H9 (cell line): ENCODE measurements at regions not wholly inside any gene's neighbourhood (a gene's known extent, or its start where the extent isn't known, plus 50 kb on each side); places are given as distances from the start of the nearest gene placed in this dataset.

Experiments
- DNase-seq: peaks from one replicate; pipeline ENCODE4 v3.0.0-alpha.2; 2017
- H2AFZ ChIP-seq: one replicate; pipeline ENCODE4 v1.6.1; 2013; ENCODE audit warnings: mild to moderate bottlenecking, low read length, control low read depth, moderate library complexity
- H2AK5ac ChIP-seq: 2 replicates; pipeline ENCODE4 v1.6.1; 2013; ENCODE audit warnings: low read length, control low read depth, mixed read lengths; ENCODE audit not compliant: insufficient read length
- H2BK120ac ChIP-seq: one replicate; pipeline ENCODE4 v1.6.1; 2013; ENCODE audit warnings: low read depth, mild to moderate bottlenecking, low read length, control low read depth, inconsistent platforms; ENCODE audit not compliant: poor library complexity, severe bottlenecking
- H2BK12ac ChIP-seq: 2 replicates; pipeline ENCODE4 v1.6.1; 2013; ENCODE audit warnings: low read length, control low read depth, mixed read lengths, low read depth; ENCODE audit not compliant: insufficient read length
- H2BK15ac ChIP-seq: 2 replicates; pipeline ENCODE4 v1.6.1; 2013; ENCODE audit warnings: low read depth, low read length, control low read depth
- H2BK20ac ChIP-seq: one replicate; pipeline ENCODE4 v1.6.1; 2013; ENCODE audit warnings: low read depth, mild to moderate bottlenecking, low read length, control low read depth, inconsistent platforms; ENCODE audit not compliant: poor library complexity, severe bottlenecking
- H2BK5ac ChIP-seq: 2 replicates; pipeline ENCODE4 v1.6.1; 2013; ENCODE audit warnings: low read length, control low read depth, mixed read lengths; ENCODE audit not compliant: insufficient read length
- H3K14ac ChIP-seq: 2 replicates; pipeline ENCODE4 v1.6.1; 2013; ENCODE audit warnings: low read length, control low read depth; ENCODE audit not compliant: insufficient read depth
- H3K18ac ChIP-seq: 2 replicates; pipeline ENCODE4 v1.6.1; 2013; ENCODE audit warnings: low read depth, mild to moderate bottlenecking, mixed read lengths, low read length, control low read depth; ENCODE audit not compliant: insufficient read length
- H3K23ac ChIP-seq: 2 replicates; pipeline ENCODE4 v1.6.1; 2013; ENCODE audit warnings: low read length, control low read depth, mixed read lengths, low read depth; ENCODE audit not compliant: insufficient read length
- H3K23me2 ChIP-seq: 2 replicates; pipeline ENCODE4 v1.6.1; 2013; ENCODE audit warnings: low read depth, mild to moderate bottlenecking, mixed read lengths, low read length, control low read depth; ENCODE audit not compliant: insufficient read length, poor library complexity, severe bottlenecking
- H3K27ac ChIP-seq: 2 replicates; pipeline ENCODE4 v1.5.1; 2013; ENCODE audit warnings: low read length, control low read depth, mixed read lengths, low read depth; ENCODE audit not compliant: insufficient read length
- H3K27me3 ChIP-seq: 2 replicates; pipeline ENCODE4 v1.6.1; 2013; ENCODE audit warnings: low read length, control low read depth, inconsistent platforms; ENCODE audit not compliant: insufficient read depth
- H3K4ac ChIP-seq: 2 replicates; pipeline ENCODE4 v1.6.1; 2013; ENCODE audit warnings: low read depth, mild to moderate bottlenecking, control low read depth, inconsistent platforms, low read length, moderate library complexity
- H3K4me1 ChIP-seq: 2 replicates; pipeline ENCODE4 v1.6.1; 2013; ENCODE audit warnings: low read length, control low read depth, inconsistent platforms; ENCODE audit not compliant: insufficient read depth
- H3K4me2 ChIP-seq: 2 replicates; pipeline ENCODE4 v1.6.1; 2013; ENCODE audit warnings: low read length, control low read depth, mixed read lengths; ENCODE audit not compliant: insufficient read length, insufficient read depth
- H3K56ac ChIP-seq: 2 replicates; pipeline ENCODE4 v1.6.1; 2013; ENCODE audit warnings: low read depth, mild to moderate bottlenecking, mixed read lengths, low read length, control low read depth; ENCODE audit not compliant: insufficient read length
- H3K79me1 ChIP-seq: 2 replicates; pipeline ENCODE4 v1.6.1; 2013; ENCODE audit warnings: low read depth, mild to moderate bottlenecking, moderate library complexity, low read length, control low read depth, inconsistent platforms; ENCODE audit not compliant: insufficient read depth, poor library complexity, severe bottlenecking
- H3K79me2 ChIP-seq: 2 replicates; pipeline ENCODE4 v1.6.1; 2013; ENCODE audit warnings: low read length, control low read depth, inconsistent platforms; ENCODE audit not compliant: insufficient read depth
- H3K9ac ChIP-seq: 2 replicates; pipeline ENCODE4 v1.6.1; 2013; ENCODE audit warnings: low read length, control low read depth, mixed read lengths; ENCODE audit not compliant: insufficient read length; ENCODE audit errors: extremely low read depth
- H3K9me3 ChIP-seq: one replicate; pipeline ENCODE4 v1.6.1; 2013; ENCODE audit warnings: low read depth, low read length, inconsistent platforms; ENCODE audit not compliant: control insufficient read depth
- H3T11ph ChIP-seq: one replicate; pipeline ENCODE4 v1.6.1; 2013; ENCODE audit warnings: mild to moderate bottlenecking, low read length, control low read depth, inconsistent platforms
- H4K20me1 ChIP-seq: one replicate; pipeline ENCODE4 v1.6.1; 2013; ENCODE audit not compliant: control insufficient read depth, insufficient read length, insufficient read depth
- H4K5ac ChIP-seq: 2 replicates; pipeline ENCODE4 v1.6.1; 2013; ENCODE audit warnings: low read depth, mild to moderate bottlenecking, mixed read lengths, low read length, control low read depth; ENCODE audit not compliant: insufficient read length
- H4K8ac ChIP-seq: replicated peaks from 2 replicates; pipeline ENCODE4 v1.6.1; 2013; ENCODE audit warnings: low read length, control low read depth, mixed read lengths, low read depth; ENCODE audit not compliant: insufficient read length
- H4K91ac ChIP-seq: 2 replicates; pipeline ENCODE4 v1.6.1; 2013; ENCODE audit warnings: low read depth, mild to moderate bottlenecking, moderate library complexity, mixed read lengths, low read length, control low read depth; ENCODE audit not compliant: insufficient read length
- H3K27ac Mint-ChIP-seq, 3 experiments: 2 replicates in 2 of 3; 3 replicates in 1 of 3; pipeline ENCODE4 v1.8.0; 2020 to 2021; ENCODE audit warnings: mixed read lengths in 3 of 3, mild to moderate bottlenecking in 1 of 3, moderate library complexity in 1 of 3
- H3K27me3 Mint-ChIP-seq: 2 replicates; pipeline ENCODE4 v1.8.0; 2021; ENCODE audit warnings: low read depth, mild to moderate bottlenecking, moderate library complexity, mixed read lengths
- H3K36me3 Mint-ChIP-seq, 3 experiments: 2 replicates in 2 of 3; 3 replicates in 1 of 3; pipeline ENCODE4 v1.8.0; 2020 to 2021; ENCODE audit warnings: low read depth in 3 of 3, mixed read lengths in 3 of 3; ENCODE audit not compliant: insufficient read depth in 1 of 3
- H3K4me1 Mint-ChIP-seq, 2 experiments: 2 replicates each; pipeline ENCODE4 v1.8.0; 2020; ENCODE audit warnings: mixed read lengths in 2 of 2
- H3K4me3 Mint-ChIP-seq, 2 experiments: 2 replicates in 1 of 2; 3 replicates in 1 of 2; pipeline ENCODE4 v1.8.0; 2020 to 2021; ENCODE audit warnings: mild to moderate bottlenecking in 2 of 2, mixed read lengths in 2 of 2, moderate library complexity in 1 of 2
- H3K9me3 Mint-ChIP-seq, 2 experiments: 2 replicates in 1 of 2; 3 replicates in 1 of 2; pipeline ENCODE4 v1.8.0; 2020; ENCODE audit warnings: mild to moderate bottlenecking in 2 of 2, mixed read lengths in 2 of 2, moderate library complexity in 1 of 2
- WGBS: extraction: QIAGEN DNeasy Blood & Tissue Kit; methylation state at CpG from one replicate; pipeline ENCODE4 v1.1.7; 2013; ENCODE audit warnings: missing lambda C conversion rate, low lambda C conversion rate, mixed read lengths; ENCODE audit not compliant: insufficient read length; ENCODE audit errors: extremely low coverage; 5-methylcytosine and 5-hydroxymethylcytosine counted together
- TF ChIP-seq, protein P1 (sequence below): fragments of 200-600 bp; sonication (generic); conservative IDR thresholded peaks from 3 replicates; pipeline ENCODE4 v1.8.0; 2021; ENCODE audit warnings: antibody characterized with exemption, mild to moderate bottlenecking

- TF ChIP-seq, protein P1, sequence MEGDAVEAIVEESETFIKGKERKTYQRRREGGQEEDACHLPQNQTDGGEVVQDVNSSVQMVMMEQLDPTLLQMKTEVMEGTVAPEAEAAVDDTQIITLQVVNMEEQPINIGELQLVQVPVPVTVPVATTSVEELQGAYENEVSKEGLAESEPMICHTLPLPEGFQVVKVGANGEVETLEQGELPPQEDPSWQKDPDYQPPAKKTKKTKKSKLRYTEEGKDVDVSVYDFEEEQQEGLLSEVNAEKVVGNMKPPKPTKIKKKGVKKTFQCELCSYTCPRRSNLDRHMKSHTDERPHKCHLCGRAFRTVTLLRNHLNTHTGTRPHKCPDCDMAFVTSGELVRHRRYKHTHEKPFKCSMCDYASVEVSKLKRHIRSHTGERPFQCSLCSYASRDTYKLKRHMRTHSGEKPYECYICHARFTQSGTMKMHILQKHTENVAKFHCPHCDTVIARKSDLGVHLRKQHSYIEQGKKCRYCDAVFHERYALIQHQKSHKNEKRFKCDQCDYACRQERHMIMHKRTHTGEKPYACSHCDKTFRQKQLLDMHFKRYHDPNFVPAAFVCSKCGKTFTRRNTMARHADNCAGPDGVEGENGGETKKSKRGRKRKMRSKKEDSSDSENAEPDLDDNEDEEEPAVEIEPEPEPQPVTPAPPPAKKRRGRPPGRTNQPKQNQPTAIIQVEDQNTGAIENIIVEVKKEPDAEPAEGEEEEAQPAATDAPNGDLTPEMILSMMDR = no peak
- Histone ChIP-seq H4K91ac (no peak overlapping the region), H4K8ac (no peak overlapping the region), H2BK20ac (no peak overlapping the region), H3K9me3 (no peaks in the 10 kb centered on the region), H3K4ac (no peak overlapping the region), H3K23ac (no peak overlapping the region), H3K79me2 (no peaks in the 10 kb centered on the region), H4K5ac (no peak overlapping the region), H4K20me1 (no peaks in the 10 kb centered on the region), H3K27me3 (no peaks in the 10 kb centered on the region), H2AFZ (no peak overlapping the region), H3K14ac (no peak overlapping the region), H3K23me2 (no peaks in the 10 kb centered on the region), H3K4me2 (no peak overlapping the region), H3K79me1 (no peaks in the 10 kb centered on the region), H3K56ac (no peak overlapping the region), H3K9ac (no peak overlapping the region), H3T11ph (no peak overlapping the region), H2BK12ac (no peak overlapping the region), H2BK120ac (no peak overlapping the region), H3K18ac (no peak overlapping the region), H3K4me1 (no peaks in the 10 kb centered on the region), H2BK15ac (no peak overlapping the region), H2AK5ac (no peak overlapping the region), H3K27ac (no peak overlapping the region), H2BK5ac (no peak overlapping the region)
- peaks cover 9% of the 10 kb centered on the region for H3K27me3 Mint-ChIP-seq
- no peak overlapping the region; a peak in 1 of 5 replicates for H3K4me3 Mint-ChIP-seq
- no peaks in the 10 kb centered on the region; a peak in 1 of 5 replicates for H3K9me3 Mint-ChIP-seq
- no peak overlapping the region for H3K27ac Mint-ChIP-seq
- H3K36me3 Mint-ChIP-seq = no peaks in the 10 kb centered on the region
- peaks cover 3 to 7% of the 10 kb centered on the region in 2 experiments for H3K4me1 Mint-ChIP-seq
- no peak for DNase-seq
- WGBS = no CpG with 5 or more reads among the region's 8 CpGs
These were observed 1420.3 kb downstream of the BRD1 start for GRCh38 chr22:48407256-48407955.
